SU-DHL-6 (cell line): ENCODE measurements at regions not wholly inside any gene's neighbourhood (a gene's known extent, or its start where the extent isn't known, plus 50 kb on each side); places are given as distances from the start of the nearest gene placed in this dataset.

Experiments used
- EZH2phosphoT487 ChIP-seq: fragments of 200-600 bp; sonication (generic), shearing (Covaris generic); conservative IDR thresholded peaks from 2 replicates; pipeline ENCODE4 v1.6.1; 2018; ENCODE audit warnings: mild to moderate bottlenecking, antibody characterized with exemption, low read length, moderate library complexity, mixed read lengths
- TF ChIP-seq, protein P1 (sequence below): fragments of 200-600 bp; sonication (generic); IDR thresholded peaks from one replicate; pipeline ENCODE4 v1.5.1; 2017; ENCODE audit warnings: antibody characterized with exemption, mild to moderate bottlenecking, low read length, moderate library complexity; ENCODE audit not compliant: insufficient read depth, poor library complexity, severe bottlenecking

DNA sequence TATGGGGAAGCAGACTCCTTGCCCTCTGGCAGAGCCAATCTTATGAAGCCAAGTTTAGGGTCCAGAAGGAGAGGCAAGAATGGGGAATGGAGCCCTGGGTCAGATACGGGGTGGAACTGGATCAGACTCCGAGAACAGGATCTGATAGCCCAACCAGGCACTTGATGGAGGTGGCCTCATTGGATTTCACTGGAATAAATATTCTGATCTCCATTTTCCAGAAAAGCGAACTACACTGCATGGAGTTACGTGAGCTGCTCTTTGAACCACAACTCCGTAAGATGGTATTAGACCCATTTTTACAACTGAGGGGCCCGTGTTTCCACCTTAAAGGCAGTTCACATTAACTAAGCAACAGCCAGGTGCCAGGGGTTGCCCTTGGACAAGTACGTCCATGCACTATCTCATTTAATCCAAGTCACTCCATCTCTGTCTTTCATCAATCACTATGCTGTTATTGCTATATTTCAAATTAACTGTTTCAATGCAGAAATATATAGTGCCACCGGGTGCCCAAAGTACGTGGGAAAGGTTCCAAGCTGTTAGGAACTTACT, 155.2 kb downstream of the BCL11B start:
- TF ChIP-seq, protein P1, sequence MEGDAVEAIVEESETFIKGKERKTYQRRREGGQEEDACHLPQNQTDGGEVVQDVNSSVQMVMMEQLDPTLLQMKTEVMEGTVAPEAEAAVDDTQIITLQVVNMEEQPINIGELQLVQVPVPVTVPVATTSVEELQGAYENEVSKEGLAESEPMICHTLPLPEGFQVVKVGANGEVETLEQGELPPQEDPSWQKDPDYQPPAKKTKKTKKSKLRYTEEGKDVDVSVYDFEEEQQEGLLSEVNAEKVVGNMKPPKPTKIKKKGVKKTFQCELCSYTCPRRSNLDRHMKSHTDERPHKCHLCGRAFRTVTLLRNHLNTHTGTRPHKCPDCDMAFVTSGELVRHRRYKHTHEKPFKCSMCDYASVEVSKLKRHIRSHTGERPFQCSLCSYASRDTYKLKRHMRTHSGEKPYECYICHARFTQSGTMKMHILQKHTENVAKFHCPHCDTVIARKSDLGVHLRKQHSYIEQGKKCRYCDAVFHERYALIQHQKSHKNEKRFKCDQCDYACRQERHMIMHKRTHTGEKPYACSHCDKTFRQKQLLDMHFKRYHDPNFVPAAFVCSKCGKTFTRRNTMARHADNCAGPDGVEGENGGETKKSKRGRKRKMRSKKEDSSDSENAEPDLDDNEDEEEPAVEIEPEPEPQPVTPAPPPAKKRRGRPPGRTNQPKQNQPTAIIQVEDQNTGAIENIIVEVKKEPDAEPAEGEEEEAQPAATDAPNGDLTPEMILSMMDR = no peak
- TF ChIP-seq EZH2phosphoT487 = no peak
